DND-41 (cell line): ENCODE measurements at regions not wholly inside any gene's neighbourhood (a gene's known extent, or its start where the extent isn't known, plus 50 kb on each side); places are given as distances from the start of the nearest gene placed in this dataset.

Experiments used
- ATAC-seq: fragments of 200-7000 bp; cut with Tn5 transposase; 3 replicates; pipeline ENCODE4 v1.9.1; 2021; ENCODE audit warnings: low read depth; ENCODE audit not compliant: insufficient read depth
- DNase-seq: peaks from one replicate; pipeline ENCODE4 v3.0.0-alpha.2; 2020
- H2AFZ ChIP-seq: 2 replicates; pipeline ENCODE4 v1.6.0; 2012; ENCODE audit warnings: low read depth, low read length
- H3K27ac ChIP-seq: 2 replicates; pipeline ENCODE4 v1.5.1; 2012; ENCODE audit warnings: low read length, inconsistent platforms
- H3K27me3 ChIP-seq: fragments of 200-600 bp; sonication (generic); 2 replicates; pipeline ENCODE4 v1.6.0; 2012; ENCODE audit warnings: low read length, mild to moderate bottlenecking, inconsistent platforms; ENCODE audit not compliant: insufficient read depth, poor library complexity
- H3K36me3 ChIP-seq: 2 replicates; pipeline ENCODE4 v1.5.1; 2012; ENCODE audit warnings: low read length, inconsistent platforms; ENCODE audit not compliant: insufficient read depth
- H3K4me1 ChIP-seq: 2 replicates; pipeline ENCODE4 v1.5.1; 2012; ENCODE audit warnings: mild to moderate bottlenecking, low read length; ENCODE audit not compliant: insufficient read depth
- H3K4me2 ChIP-seq: 2 replicates; pipeline ENCODE4 v1.6.0; 2012; ENCODE audit warnings: mild to moderate bottlenecking, moderate library complexity, low read length, inconsistent platforms; ENCODE audit not compliant: insufficient read depth
- H3K4me3 ChIP-seq, 2 experiments: fragments of 200-600 bp in 1 of 2; shearing (Covaris generic) in 1 of 2; 2 replicates each; pipeline ENCODE4 v1.5.1; 2012 to 2016; ENCODE audit warnings: inconsistent platforms in 2 of 2, low read length in 2 of 2, mild to moderate bottlenecking in 2 of 2, low read depth in 1 of 2, moderate library complexity in 1 of 2
- H3K79me2 ChIP-seq: 2 replicates; pipeline ENCODE4 v1.6.0; 2012; ENCODE audit warnings: low read length, inconsistent platforms; ENCODE audit not compliant: insufficient read depth
- H3K9ac ChIP-seq: 2 replicates; pipeline ENCODE4 v1.6.0; 2012; ENCODE audit warnings: low read depth, mild to moderate bottlenecking, inconsistent platforms, low read length, moderate library complexity
- H3K9me3 ChIP-seq: 2 replicates; pipeline ENCODE4 v1.5.1; 2012; ENCODE audit warnings: low read length, moderate library complexity, mild to moderate bottlenecking, inconsistent platforms; ENCODE audit not compliant: insufficient read depth, severe bottlenecking
- H4K20me1 ChIP-seq: 2 replicates; pipeline ENCODE4 v1.6.0; 2012; ENCODE audit warnings: low read length; ENCODE audit not compliant: insufficient read depth
- CTCF ChIP-seq: IDR thresholded peaks from 2 replicates; pipeline ENCODE4 v1.5.1; 2012; ENCODE audit warnings: borderline replicate concordance, low read length, moderate library complexity, mild to moderate bottlenecking; ENCODE audit not compliant: poor library complexity, severe bottlenecking; ENCODE audit errors: extremely low read depth
- EZH2 ChIP-seq: IDR thresholded peaks from 3 replicates; pipeline ENCODE4 v1.6.1; 2012; ENCODE audit warnings: borderline replicate concordance, low read depth, mild to moderate bottlenecking, moderate library complexity, low read length, inconsistent platforms; ENCODE audit not compliant: severe bottlenecking

- H3K9ac ChIP-seq: no peak overlapping the region
- no peak for TF ChIP-seq CTCF
- no peak for TF ChIP-seq EZH2
- ATAC-seq: no peak
Measured at GRCh38 chr1:239457491-239458143, 71.2 kb downstream of the CHRM3 start.

DNA sequence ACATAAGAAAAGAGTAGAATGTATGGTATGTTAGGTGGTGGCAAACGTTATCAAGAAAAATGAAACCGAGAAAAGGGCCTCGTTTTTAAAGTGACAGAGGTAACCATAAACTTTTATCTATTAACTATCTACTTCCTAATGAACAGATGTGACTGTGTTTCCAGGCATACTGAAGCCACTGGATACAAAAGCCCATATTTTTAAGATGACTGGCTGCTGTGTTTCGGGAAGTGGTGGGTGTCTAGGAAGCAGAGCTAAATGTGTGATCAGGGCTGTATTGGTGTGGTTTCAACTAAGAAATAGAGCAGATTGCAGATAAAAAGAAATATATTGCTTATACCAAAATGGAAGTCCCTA lies 71.8 kb downstream of the CHRM3 start:
- Histone ChIP-seq H4K20me1 (no peaks in the 10 kb centered on the region), H3K79me2 (no peaks in the 10 kb centered on the region), H3K4me2 (no peak overlapping the region), H2AFZ (no peak overlapping the region), H3K9me3 (no peaks in the 10 kb centered on the region), H3K27me3 (no peaks in the 10 kb centered on the region), H3K4me1 (no peaks in the 10 kb centered on the region), H3K36me3 (no peaks in the 10 kb centered on the region), H3K9ac (no peak overlapping the region), H3K27ac (no peak overlapping the region), H3K4me3 (no peak overlapping the region)
- ATAC-seq (no peak), DNase-seq (no peak)
- no peak for TF ChIP-seq CTCF
- no peak for TF ChIP-seq EZH2

More at GRCh38 chr1:239457491-239458143, 71.2 kb downstream of the CHRM3 start:
- Histone ChIP-seq H3K4me2 (no peak overlapping the region), H3K36me3 (no peaks in the 10 kb centered on the region), H2AFZ (no peak overlapping the region), H3K4me1 (no peaks in the 10 kb centered on the region), H3K27ac (no peak overlapping the region), H4K20me1 (no peaks in the 10 kb centered on the region), H3K27me3 (no peaks in the 10 kb centered on the region), H3K79me2 (no peaks in the 10 kb centered on the region), H3K9me3 (no peaks in the 10 kb centered on the region), H3K4me3 (no peak overlapping the region)
- no peak for DNase-seq

GRCh38 chr1:239467730-239468129 lies 81.4 kb downstream of the CHRM3 start:
- DNase-seq (no peak), ATAC-seq (no peak)
- Histone ChIP-seq H3K4me3 (no peak overlapping the region), H3K36me3 (no peaks in the 10 kb centered on the region), H3K27ac (no peak overlapping the region), H3K4me1 (no peaks in the 10 kb centered on the region), H3K9me3 (no peaks in the 10 kb centered on the region), H3K4me2 (no peak overlapping the region), H3K9ac (no peak overlapping the region), H3K27me3 (no peaks in the 10 kb centered on the region), H2AFZ (no peak overlapping the region), H4K20me1 (no peaks in the 10 kb centered on the region), H3K79me2 (no peaks in the 10 kb centered on the region)
- TF ChIP-seq EZH2 (no peak), CTCF (no peak)

- TF ChIP-seq CTCF (no peak), EZH2 (no peak)
- Histone ChIP-seq H3K4me2 (no peak overlapping the region), H3K27ac (no peak overlapping the region), H3K9me3 (peaks cover 11% of the 10 kb centered on the region), H2AFZ (no peak overlapping the region), H4K20me1 (no peaks in the 10 kb centered on the region), H3K4me1 (no peaks in the 10 kb centered on the region), H3K4me3 (no peak overlapping the region), H3K79me2 (no peaks in the 10 kb centered on the region), H3K36me3 (no peaks in the 10 kb centered on the region), H3K9ac (no peak overlapping the region), H3K27me3 (no peaks in the 10 kb centered on the region)
- ATAC-seq (no peak), DNase-seq (no peak)
Measured at GRCh38 chr1:239478069-239478468, 91.7 kb downstream of the CHRM3 start.
